Dermis microvascular lymphatic vessel endothelial cell (primary cell): ENCODE measurements at regions not wholly inside any gene's neighbourhood (a gene's known extent, or its start where the extent isn't known, plus 50 kb on each side); places are given as distances from the start of the nearest gene placed in this dataset.
A peak's percentile ranks its signal among the peaks of the same experiment; 100 is the strongest.
"Not testable (repeated sequence)": the region's sequence is repeated elsewhere in the genome, so short reads cannot be mapped to it uniquely, and the experiment has no call there.

Experiments used
- DNase-seq, 2 donors: peaks; one replicate each; pipeline versions ENCODE4 v3.0.0 to v3.0.0-alpha.2; 2010; ENCODE audit warnings: low read depth in 2 of 2

DNA sequence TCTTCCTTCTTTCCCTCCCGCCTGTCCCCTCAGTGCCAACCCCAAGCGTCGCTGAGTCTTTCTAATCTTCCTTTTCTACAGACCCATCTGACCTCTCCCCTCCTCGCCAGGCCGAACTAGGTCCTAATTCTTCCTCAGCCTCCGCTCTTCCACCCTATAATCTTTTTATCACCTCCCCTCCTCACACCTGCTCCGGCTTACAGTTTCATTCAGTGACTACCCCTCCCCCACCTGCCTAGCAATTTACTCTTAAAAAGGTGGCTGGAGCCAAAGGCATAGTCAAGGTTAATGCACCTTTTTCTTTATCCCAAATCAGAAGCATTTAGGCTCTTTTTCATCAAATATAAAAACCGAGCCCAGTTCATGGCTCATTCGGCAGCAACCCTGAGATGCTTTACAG, 225.6 kb upstream of the DUSP10 start:
- not testable (repeated sequence) for DNase-seq

- DNase-seq, result not testable (repeated sequence)
Measured at GRCh38 chr1:221966888-221967287, 225.0 kb upstream of the DUSP10 start.

GRCh38 chr1:221965891-221966290, 224.0 kb upstream of the DUSP10 start:
- DNase-seq, result not testable (repeated sequence)

DNA sequence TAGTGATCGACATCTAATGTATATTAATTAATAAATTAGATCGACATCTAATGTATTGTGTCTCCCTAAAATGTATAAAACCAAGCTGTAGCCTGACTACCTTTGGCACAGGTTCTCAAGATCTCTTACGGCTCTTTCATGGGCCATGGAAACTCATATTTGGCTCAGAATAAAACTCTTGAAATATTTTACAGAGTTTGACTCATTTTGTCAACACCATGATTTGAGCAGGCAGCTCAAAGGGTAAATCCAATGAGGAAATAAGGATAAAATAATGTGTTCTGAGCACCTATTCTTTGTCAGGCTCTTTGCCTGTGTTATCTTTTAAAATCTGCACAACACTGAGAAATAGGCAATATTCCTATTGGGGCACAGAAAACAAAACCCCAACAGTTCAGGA, 223.4 kb upstream of the DUSP10 start:
- DNase-seq, result no peak

- DNase-seq, result no peak
Measured at GRCh38 chr1:221963742-221964141, 221.9 kb upstream of the DUSP10 start.

DNA sequence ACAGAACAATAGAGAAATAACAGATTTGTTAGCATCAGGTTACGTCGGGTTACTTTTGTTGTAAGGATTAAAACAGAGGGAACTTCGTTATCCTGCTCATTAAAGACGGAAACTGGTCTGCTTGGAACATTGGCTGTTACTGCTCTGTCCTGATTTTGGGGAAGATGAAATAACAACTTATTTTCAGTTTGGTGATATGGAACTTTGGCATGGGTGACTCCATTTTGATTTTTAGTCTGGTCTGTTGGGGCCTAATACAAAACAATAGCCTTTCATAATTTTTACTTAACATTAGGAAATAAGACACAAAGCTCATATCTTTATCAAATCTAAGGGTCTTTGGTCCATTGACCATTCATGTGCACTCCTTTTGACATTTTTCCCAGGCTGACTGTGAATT, 220.5 kb upstream of the DUSP10 start:
- DNase-seq, result no peak

DNA sequence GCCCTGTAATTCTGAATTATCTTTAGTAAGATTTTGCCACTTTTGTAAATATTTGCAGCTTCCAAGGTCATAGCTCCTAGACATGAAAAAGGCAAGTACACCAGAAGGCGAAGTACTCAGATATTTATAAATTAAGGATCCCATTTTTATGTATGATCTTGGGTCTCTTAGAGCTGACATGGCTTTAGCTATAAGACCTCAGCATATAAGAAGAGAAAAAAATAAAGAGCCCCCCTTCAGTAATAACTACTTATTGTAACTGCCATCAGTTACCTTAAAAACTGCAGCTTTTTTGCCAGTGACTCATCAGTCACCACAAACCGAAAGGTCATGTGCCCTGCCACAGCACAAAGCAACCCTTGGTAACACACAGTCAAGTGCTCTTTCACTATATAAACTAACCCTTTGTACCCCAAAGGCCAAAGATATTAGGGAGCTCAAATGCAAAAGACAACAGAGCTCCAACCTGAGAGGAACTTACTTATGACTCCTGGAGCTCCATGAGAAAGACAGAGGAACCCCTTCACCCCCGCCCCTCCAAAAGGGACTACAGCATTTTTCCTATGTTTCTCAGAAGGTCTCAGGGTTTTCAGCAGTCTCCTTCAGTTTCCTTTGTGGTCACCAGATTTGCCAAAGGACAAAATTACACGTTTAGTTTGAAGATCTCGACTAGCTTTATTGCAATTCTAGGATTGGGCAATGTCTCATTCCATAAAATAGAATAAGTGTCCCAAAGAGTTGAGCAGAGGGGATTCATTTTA, 219.8 kb upstream of the DUSP10 start:
- DNase-seq, result no peak

GRCh38 chr1:221958161-221958562, 216.3 kb upstream of the DUSP10 start:
- DNase-seq, result peak in 1 of 2 donors; percentile 9

- not testable (repeated sequence) for DNase-seq
Measured at GRCh38 chr1:221957350-221957749, 215.5 kb upstream of the DUSP10 start.

DNA sequence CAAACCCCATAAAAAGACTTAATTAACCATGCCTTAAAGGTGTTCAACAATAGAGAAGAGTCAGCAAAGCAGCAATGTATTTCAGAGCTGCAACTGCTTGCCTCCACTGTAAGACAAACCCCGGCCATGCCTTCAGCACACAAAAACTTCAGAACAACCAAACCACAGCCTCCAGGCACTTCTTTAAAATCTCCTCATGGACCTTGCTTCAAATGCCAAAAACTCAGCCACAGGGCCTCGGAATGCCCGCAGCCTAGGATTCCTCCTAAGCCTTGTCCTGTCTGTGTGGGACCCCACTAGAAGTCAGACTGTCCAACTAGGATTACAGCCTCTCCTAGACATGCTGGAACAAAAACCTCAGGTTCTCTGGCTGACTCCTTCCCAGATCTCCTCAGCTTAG, 208.1 kb upstream of the DUSP10 start:
- DNase-seq, result no peak

DNA sequence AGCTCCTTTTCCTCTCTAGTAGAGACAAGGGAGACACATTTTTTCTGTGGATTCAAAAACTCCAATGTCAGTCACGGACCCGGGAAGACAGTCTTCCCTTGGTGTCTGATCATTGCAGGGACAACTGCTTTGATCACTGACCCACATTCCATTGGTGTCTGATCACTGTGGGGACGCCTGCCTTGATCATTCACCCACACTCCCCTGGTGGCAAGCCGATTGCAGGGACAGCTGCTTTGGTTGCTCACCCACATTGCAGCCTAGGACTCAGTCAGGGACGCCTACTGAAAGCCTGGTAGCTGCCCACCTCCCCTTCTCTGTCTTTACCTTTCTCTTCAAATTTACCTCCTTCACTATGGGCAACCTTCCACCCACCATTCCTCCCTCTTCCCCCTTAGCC, 206.6 kb upstream of the DUSP10 start:
- no peak for DNase-seq

DNA sequence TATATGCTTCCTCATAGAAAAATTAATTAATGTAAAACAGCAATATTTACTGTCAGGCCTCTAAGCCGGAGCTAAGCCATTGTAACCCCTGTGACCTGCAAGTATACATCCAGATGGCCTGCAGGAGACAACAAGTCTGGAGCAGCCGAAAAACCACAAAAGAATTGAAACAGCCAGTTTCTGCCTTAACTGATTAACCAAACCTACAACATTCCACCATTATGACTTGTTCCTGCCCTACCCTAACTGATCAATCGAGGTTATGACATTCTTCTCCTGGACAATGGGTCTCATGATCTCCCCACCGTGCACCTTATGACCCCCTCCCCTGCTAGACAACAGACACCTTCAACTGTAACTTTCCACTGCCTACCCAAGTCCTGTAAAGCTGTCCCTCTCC, 205.8 kb upstream of the DUSP10 start:
- no peak for DNase-seq

- no peak for DNase-seq
Measured at GRCh38 chr1:221946768-221947167, 204.9 kb upstream of the DUSP10 start.

DNA sequence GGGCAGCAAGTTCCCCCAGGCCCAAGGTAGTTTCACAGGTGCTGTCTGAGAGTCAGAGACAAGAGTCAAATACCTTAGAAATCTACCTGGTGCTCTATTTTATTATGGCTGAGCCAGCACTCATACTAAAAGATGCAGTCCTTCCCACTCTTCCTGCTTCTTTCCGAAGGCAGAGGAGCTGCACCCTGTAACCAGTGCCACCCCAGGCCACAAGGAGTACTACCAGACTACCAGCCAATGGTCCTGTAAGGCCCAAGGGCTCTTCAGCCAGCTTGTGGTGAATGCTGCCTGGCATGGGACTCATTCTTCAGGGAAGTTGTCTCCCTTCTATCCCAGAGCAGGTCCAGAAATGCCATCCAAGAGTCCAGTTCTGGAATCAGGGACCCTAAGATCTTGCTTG, 203.8 kb upstream of the DUSP10 start:
- DNase-seq, result no peak

- DNase-seq, result no peak
Measured at GRCh38 chr1:221944247-221944870, 202.5 kb upstream of the DUSP10 start.

DNA sequence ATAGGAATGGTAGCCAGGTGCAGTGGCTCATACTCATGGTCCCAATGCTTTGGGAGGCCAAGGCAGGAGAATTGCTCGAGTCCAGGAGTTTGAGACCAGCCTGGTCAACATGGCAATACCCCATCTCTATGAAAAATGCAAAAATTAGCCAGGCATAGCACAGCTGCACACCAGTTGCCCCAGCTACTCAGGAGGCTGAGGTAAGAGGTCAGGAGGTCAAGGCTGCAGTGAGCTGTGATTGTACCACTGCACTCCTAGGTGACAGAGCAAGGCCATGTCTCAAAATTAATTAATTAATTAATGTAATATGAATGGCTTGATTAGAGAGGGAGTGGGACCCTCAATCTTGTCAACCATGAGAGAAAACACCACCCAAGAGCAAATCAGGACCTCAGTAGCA, 198.7 kb upstream of the DUSP10 start:
- no peak for DNase-seq

GRCh38 chr1:221939607-221940006, 197.7 kb upstream of the DUSP10 start:
- DNase-seq, result no peak

GRCh38 chr1:221937155-221937953, 195.5 kb upstream of the DUSP10 start:
- no peak for DNase-seq

GRCh38 chr1:221933814-221934213, 191.9 kb upstream of the DUSP10 start:
- no peak for DNase-seq

GRCh38 chr1:221926441-221926840, 184.6 kb upstream of the DUSP10 start:
- DNase-seq, result no peak

DNA sequence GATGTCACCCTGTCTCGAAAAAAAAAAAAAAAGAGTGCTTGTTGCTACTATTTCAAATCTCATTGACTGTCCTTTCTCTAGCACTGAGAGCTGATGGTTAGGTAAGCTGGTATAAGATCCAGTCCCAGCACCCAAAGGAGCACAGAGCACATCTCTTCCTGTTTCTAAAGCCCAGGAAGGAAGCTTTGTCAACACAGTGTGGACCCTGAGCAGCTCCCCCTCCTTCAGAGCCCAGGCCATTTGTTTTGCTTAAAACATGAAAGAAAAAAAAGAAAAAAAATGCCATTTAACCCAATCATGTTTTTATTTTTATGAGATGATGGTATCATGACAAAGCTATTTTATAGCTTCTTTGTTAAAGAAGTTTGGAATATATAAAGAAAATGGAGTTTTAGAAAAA, 184.1 kb upstream of the DUSP10 start:
- DNase-seq, result no peak

GRCh38 chr1:221923929-221924598, 182.2 kb upstream of the DUSP10 start:
- no peak for DNase-seq
